CD4-positive, alpha-beta T cell (primary cell): ENCODE measurements at regions not wholly inside any gene's neighbourhood (a gene's known extent, or its start where the extent isn't known, plus 50 kb on each side); places are given as distances from the start of the nearest gene placed in this dataset.

Experiments
- ATAC-seq: fragments of 200-7000 bp; cut with Tn5 transposase; one replicate; pipeline ENCODE4 v1.10.0; 2022; ENCODE audit warnings: mild to moderate bottlenecking; ENCODE audit not compliant: poor library complexity
- CTCF ChIA-PET: fragments of 350-600 bp; sonication (Branson Sonifier 250); formaldehyde crosslinking; loops from one replicate; lab custom pipeline; 2021; ENCODE audit warnings: antibody characterized with exemption, inconsistent platforms; lab: Charles Lee
- POLR2A ChIA-PET: fragments of 350-600 bp; sonication (Branson Sonifier 250); formaldehyde crosslinking; loops from one replicate; lab custom pipeline; 2021; ENCODE audit warnings: antibody characterized with exemption, inconsistent platforms; lab: Charles Lee
- DNase-seq, 14 experiments: peaks; one replicate each; pipeline ENCODE4 v3.0.0-alpha.2; 2013 to 2020; ENCODE audit warnings: mixed read lengths in 2 of 14
- H3K27ac ChIP-seq, 2 donors: one replicate each; pipeline versions ENCODE4 v1.5.1 to v1.7.0; 2013; ENCODE audit warnings: low read length in 2 of 2, low read depth in 1 of 2, mild to moderate bottlenecking in 1 of 2
- H3K27me3 ChIP-seq, 2 experiments: 1 replicate in 1 of 2; 2 replicates in 1 of 2; pipeline versions ENCODE4 v1.6.1 to v1.7.0; 2013; ENCODE audit warnings: low read length in 2 of 2, control low read depth in 1 of 2, mild to moderate bottlenecking in 1 of 2, moderate library complexity in 1 of 2; ENCODE audit not compliant: insufficient read depth in 2 of 2, control insufficient read depth in 1 of 2
- H3K36me3 ChIP-seq: one replicate; pipeline ENCODE4 v1.6.1; 2013; ENCODE audit warnings: low read length, control low read depth; ENCODE audit not compliant: insufficient read depth
- H3K4me1 ChIP-seq: one replicate; pipeline ENCODE4 v1.6.1; 2013; ENCODE audit warnings: low read length, control low read depth; ENCODE audit not compliant: insufficient read depth
- H3K4me3 ChIP-seq: one replicate; pipeline ENCODE4 v1.5.1; 2013; ENCODE audit warnings: mild to moderate bottlenecking, low read length, moderate library complexity
- H3K9me3 ChIP-seq, 2 experiments: 1 replicate in 1 of 2; 2 replicates in 1 of 2; pipeline versions ENCODE4 v1.6.1 to v1.7.0; 2013; ENCODE audit warnings: low read length in 2 of 2, mild to moderate bottlenecking in 2 of 2, control low read depth in 1 of 2, moderate library complexity in 1 of 2; ENCODE audit not compliant: control insufficient read depth in 1 of 2, insufficient read depth in 1 of 2
- H3K27ac Mint-ChIP-seq: one replicate; pipeline ENCODE4 v1.8.0; 2020; ENCODE audit warnings: mixed read lengths
- H3K27me3 Mint-ChIP-seq: one replicate; pipeline ENCODE4 v1.8.0; 2021; ENCODE audit warnings: mixed read lengths
- H3K36me3 Mint-ChIP-seq: one replicate; pipeline ENCODE4 v1.8.0; 2021; ENCODE audit warnings: low read depth, mixed read lengths
- H3K4me1 Mint-ChIP-seq: one replicate; pipeline ENCODE4 v1.8.0; 2021; ENCODE audit warnings: low read depth, mixed read lengths
- H3K4me3 Mint-ChIP-seq: one replicate; pipeline ENCODE4 v1.8.0; 2020; ENCODE audit warnings: mild to moderate bottlenecking, mixed read lengths
- H3K9me3 Mint-ChIP-seq: one replicate; pipeline ENCODE4 v1.8.0; 2020; ENCODE audit warnings: mixed read lengths
- CTCF ChIP-seq: fragments of 200-600 bp; IDR thresholded peaks from one replicate; pipeline ENCODE4 v1.8.0; 2022; ENCODE audit warnings: antibody characterized with exemption, mild to moderate bottlenecking
- intact Hi-C, 2 experiments: fragments of 100-400 bp; cut with DNase I in 1 of 2; cut with micrococcal nuclease in 1 of 2; formaldehyde crosslinking; loops; one replicate each; pipeline versions ENCODE4 v1.15.1 to v1.9.0; 2023 to 2025; cut with DNase I, micrococcal nuclease

GRCh38 chr20:55053389-55053788, 578.0 kb downstream of the DOK5 start:
- Mint-ChIP-seq H3K36me3 (no peaks in the 10 kb centered on the region), H3K27me3 (no peaks in the 10 kb centered on the region), H3K27ac (no peak overlapping the region), H3K4me3 (no peak overlapping the region), H3K4me1 (no peaks in the 10 kb centered on the region), H3K9me3 (peaks cover 10% of the 10 kb centered on the region)
- TF ChIP-seq CTCF, result no peak
- ATAC-seq, result no peak
- H3K36me3 ChIP-seq, result no peaks in the 10 kb centered on the region
- H3K9me3 ChIP-seq, result no peaks in the 10 kb centered on the region
- DNase-seq, result no peak
- no peaks in the 10 kb centered on the region for H3K4me1 ChIP-seq
- intact Hi-C loops, result no loop called here
- no peak overlapping the region for H3K27ac ChIP-seq
- no peak overlapping the region for H3K4me3 ChIP-seq
- ChIA-PET POLR2A (no interaction called here), CTCF (no interaction called here)
- H3K27me3 ChIP-seq, result no peaks in the 10 kb centered on the region

- Histone ChIP-seq H3K27me3 (no peaks in the 10 kb centered on the region), H3K36me3 (no peaks in the 10 kb centered on the region), H3K4me1 (no peaks in the 10 kb centered on the region), H3K4me3 (no peak overlapping the region), H3K9me3 (no peaks in the 10 kb centered on the region), H3K27ac (no peak overlapping the region)
- H3K36me3 Mint-ChIP-seq, result no peaks in the 10 kb centered on the region
- CTCF ChIA-PET, result no interaction called here
- ATAC-seq, result no peak
- no peaks in the 10 kb centered on the region for H3K4me1 Mint-ChIP-seq
- no peak overlapping the region for H3K4me3 Mint-ChIP-seq
- no peaks in the 10 kb centered on the region for H3K27me3 Mint-ChIP-seq
- no peak for DNase-seq
- intact Hi-C loops, result no loop called here
- no peak for TF ChIP-seq CTCF
- POLR2A ChIA-PET, result no interaction called here
- H3K27ac Mint-ChIP-seq, result no peak overlapping the region
- H3K9me3 Mint-ChIP-seq, result peaks cover 10% of the 10 kb centered on the region
Observed at GRCh38 chr20:55052459-55052858, 577.1 kb downstream of the DOK5 start.

- ATAC-seq (no peak), DNase-seq (no peak)
- H3K4me3 Mint-ChIP-seq, result no peak overlapping the region
- no peak for TF ChIP-seq CTCF
- H3K27ac ChIP-seq, result no peak overlapping the region
- no peaks in the 10 kb centered on the region for H3K36me3 ChIP-seq
- peaks cover 0 to 8% of the 10 kb centered on the region in 2 experiments for H3K9me3 ChIP-seq
- H3K27me3 ChIP-seq, result no peaks in the 10 kb centered on the region
- H3K36me3 Mint-ChIP-seq, result no peaks in the 10 kb centered on the region
- no peaks in the 10 kb centered on the region for H3K4me1 ChIP-seq
- H3K9me3 Mint-ChIP-seq, result peaks cover 10% of the 10 kb centered on the region
- no peak overlapping the region for H3K27ac Mint-ChIP-seq
- ChIA-PET CTCF (no interaction called here), POLR2A (no interaction called here)
- H3K4me3 ChIP-seq, result no peak overlapping the region
- H3K4me1 Mint-ChIP-seq, result no peaks in the 10 kb centered on the region
- intact Hi-C loops, result no loop called here
- no peaks in the 10 kb centered on the region for H3K27me3 Mint-ChIP-seq
Observed at GRCh38 chr20:55038684-55039083, 563.3 kb downstream of the DOK5 start.
